Lung (tissue), 11 donors: ENCODE measurements at regions not wholly inside any gene's neighbourhood (a gene's known extent, or its start where the extent isn't known, plus 50 kb on each side); places are given as distances from the start of the nearest gene placed in this dataset.
A peak's percentile ranks its signal among the peaks of the same experiment; 100 is the strongest.

Experiments
- ATAC-seq: fragments of 200-7000 bp; cut with Tn5 transposase; one replicate; pipeline ENCODE4 v1.9.1; 2020; ENCODE audit warnings: moderate number of reproducible peaks; ENCODE audit not compliant: insufficient read depth, low FRiP score
- DNase-seq, 3 donors: peaks; one replicate each; pipeline ENCODE4 v3.0.0-alpha.2; 2013 to 2017
- H3K27ac ChIP-seq, 2 donors: one replicate each; pipeline ENCODE4 v1.5.1; 2013; ENCODE audit warnings: mild to moderate bottlenecking in 2 of 2, moderate library complexity in 2 of 2, control low read depth in 1 of 2, inconsistent platforms in 1 of 2, low read depth in 1 of 2, low read length in 1 of 2
- H3K27me3 ChIP-seq, 3 donors: one replicate each; pipeline ENCODE4 v1.5.1; 2013; ENCODE audit warnings: low read length in 2 of 3; ENCODE audit not compliant: control insufficient read depth in 3 of 3, insufficient read depth in 3 of 3
- H3K36me3 ChIP-seq, 4 donors: one replicate each; pipeline ENCODE4 v1.5.1; 2013; ENCODE audit warnings: low read length in 4 of 4, mild to moderate bottlenecking in 1 of 4, moderate library complexity in 1 of 4; ENCODE audit not compliant: control insufficient read depth in 4 of 4, insufficient read depth in 4 of 4
- H3K4me1 ChIP-seq, 5 donors: one replicate each; pipeline ENCODE4 v1.5.1; 2013; ENCODE audit warnings: low read length in 5 of 5, mild to moderate bottlenecking in 2 of 5, moderate library complexity in 1 of 5; ENCODE audit not compliant: control insufficient read depth in 5 of 5, insufficient read depth in 5 of 5
- H3K4me3 ChIP-seq: one replicate; pipeline ENCODE4 v1.5.1; 2013; ENCODE audit warnings: mild to moderate bottlenecking, control low read depth, moderate library complexity
- H3K9ac ChIP-seq, 2 donors: one replicate each; pipeline ENCODE4 v1.5.1; 2013; ENCODE audit warnings: low read length in 2 of 2, control low read depth in 1 of 2; ENCODE audit not compliant: insufficient read depth in 1 of 2
- H3K9me3 ChIP-seq, 4 donors: one replicate each; pipeline ENCODE4 v1.5.1; 2013; ENCODE audit warnings: low read length in 3 of 4, mild to moderate bottlenecking in 1 of 4, moderate library complexity in 1 of 4; ENCODE audit not compliant: control insufficient read depth in 4 of 4, insufficient read depth in 3 of 4
- CTCF ChIP-seq: IDR thresholded peaks from 2 replicates; pipeline ENCODE4 v1.5.1; 2012; ENCODE audit warnings: mild to moderate bottlenecking; ENCODE audit errors: control extremely low read depth, extremely low read depth
- WGBS, 2 donors: extraction: QIAGEN DNeasy Blood & Tissue Kit; methylation state at CpG; one replicate each; pipeline ENCODE4 v1.1.7; 2013; 5-methylcytosine and 5-hydroxymethylcytosine counted together
- donor health status: control.
- donor health status: control.
- donor health status: Bipolar disorder and iron deficiency.
- donor health status: healthy.
- donor health status: DM: yes; HTN: yes; CAD: no.

GRCh38 chr13:40306817-40307216 lies 359.6 kb downstream of the FOXO1 start:
- ATAC-seq (no peak), DNase-seq (no peak)
- 93 to 98% methylated on average over 2 of the region's 2 CpGs for WGBS, 2 donors
- Histone ChIP-seq H3K4me3 (no peak overlapping the region), H3K9ac (no peak overlapping the region), H3K36me3 (no peaks in the 10 kb centered on the region), H3K4me1 (peaks cover 0 to 4% (median 2%) of the 10 kb centered on the region in 5 donors), H3K27me3 (no peaks in the 10 kb centered on the region), H3K9me3 (peaks cover 0 to 7% (median 0%) of the 10 kb centered on the region in 4 donors), H3K27ac (no peak overlapping the region)
- no peak for TF ChIP-seq CTCF

- Histone ChIP-seq H3K27ac (no peak overlapping the region), H3K36me3 (no peaks in the 10 kb centered on the region), H3K9ac (no peak overlapping the region), H3K4me3 (no peak overlapping the region), H3K27me3 (no peaks in the 10 kb centered on the region), H3K4me1 (peaks cover 0 to 12% (median 5%) of the 10 kb centered on the region in 5 donors), H3K9me3 (peaks cover 0 to 10% (median 0%) of the 10 kb centered on the region in 4 donors)
- ATAC-seq (no peak), DNase-seq (no peak)
- 72 to 85% methylated on average over 3 of the region's 3 CpGs for WGBS, 2 donors
- no peak for TF ChIP-seq CTCF
Observed at GRCh38 chr13:40309881-40310280, 356.6 kb downstream of the FOXO1 start.

- Histone ChIP-seq H3K9ac (no peak overlapping the region), H3K4me3 (no peak overlapping the region), H3K27ac (peak overlapping the region in 1 of 2 donors; percentile 41), H3K4me1 (peaks cover 0 to 12% (median 5%) of the 10 kb centered on the region in 5 donors), H3K27me3 (no peaks in the 10 kb centered on the region), H3K9me3 (peaks cover 0 to 6% (median 0%) of the 10 kb centered on the region in 4 donors), H3K36me3 (no peaks in the 10 kb centered on the region)
- ATAC-seq = no peak
- TF ChIP-seq CTCF = no peak
- WGBS, 2 donors = 90 to 92% methylated on average over 7 of the region's 7 CpGs
- peak in 2 of 3 donors; percentile 65 to 72 for DNase-seq
Observed at GRCh38 chr13:40311356-40312101, 354.9 kb downstream of the FOXO1 start.
